Esophagus squamous epithelium (tissue), 4 donors: ENCODE measurements at regions not wholly inside any gene's neighbourhood (a gene's known extent, or its start where the extent isn't known, plus 50 kb on each side); places are given as distances from the start of the nearest gene placed in this dataset.

Source experiments
- CTCF ChIP-seq, 6 experiments: fragments of 450-650 bp in 4 of 6; fragments of 200-600 bp in 2 of 6; sonication (generic) in 2 of 6; IDR thresholded peaks; one replicate each; pipeline ENCODE4 v1.5.1; 2016 to 2019; ENCODE audit warnings: antibody characterized with exemption in 6 of 6, mild to moderate bottlenecking in 4 of 6, moderate library complexity in 4 of 6
- POLR2A ChIP-seq, 4 donors: fragments of 450-650 bp; IDR thresholded peaks; one replicate each; pipeline ENCODE4 v1.6.1; 2017; ENCODE audit warnings: antibody characterized with exemption in 4 of 4, mild to moderate bottlenecking in 4 of 4, moderate library complexity in 3 of 4

- TF ChIP-seq CTCF (IDR thresholded peaks at IDR 0.05) (no peak), POLR2A (IDR thresholded peaks at IDR 0.05) (no peak)
Measured at GRCh38 chr1:229812693-229813092, 186.6 kb downstream of the URB2 start.
